GM23338 (cell line): ENCODE measurements at regions not wholly inside any gene's neighbourhood (a gene's known extent, or its start where the extent isn't known, plus 50 kb on each side); places are given as distances from the start of the nearest gene placed in this dataset.

Experiments
- ATAC-seq: fragments of 200-7000 bp; cut with Tn5 transposase; 3 replicates; pipeline ENCODE4 v1.9.1; 2020
- DNase-seq: peaks from one replicate; pipeline ENCODE4 v3.0.0-alpha.2; 2015; ENCODE audit warnings: low spot score
- H2AFZ ChIP-seq: fragments of 200-600 bp; sonication (generic); 2 replicates; pipeline ENCODE4 v1.8.0; 2016; ENCODE audit warnings: antibody characterized with exemption, mild to moderate bottlenecking, moderate library complexity
- H3F3A ChIP-seq: fragments of 200-600 bp; sonication (generic); replicated peaks from 2 replicates; pipeline ENCODE4 v1.8.0; 2017; ENCODE audit warnings: antibody characterized with exemption, mixed run types, low read depth
- H3K27ac ChIP-seq: fragments of 200-600 bp; sonication (generic); 2 replicates; pipeline ENCODE4 v1.6.1; 2016; ENCODE audit warnings: low read depth
- H3K27me3 ChIP-seq: fragments of 200-600 bp; sonication (generic); 2 replicates; pipeline ENCODE4 v1.8.0; 2016; ENCODE audit warnings: mild to moderate bottlenecking, mixed run types, moderate library complexity; ENCODE audit not compliant: insufficient read depth
- H3K36me3 ChIP-seq: fragments of 200-600 bp; sonication (generic); 2 replicates; pipeline ENCODE4 v1.8.0; 2016; ENCODE audit warnings: mild to moderate bottlenecking; ENCODE audit not compliant: insufficient read depth
- H3K4me1 ChIP-seq: fragments of 200-600 bp; sonication (generic); 2 replicates; pipeline ENCODE4 v1.8.0; 2016; ENCODE audit warnings: mild to moderate bottlenecking, moderate library complexity; ENCODE audit not compliant: insufficient read depth
- H3K4me2 ChIP-seq: fragments of 200-600 bp; sonication (generic); 2 replicates; pipeline ENCODE4 v1.7.1; 2017; ENCODE audit warnings: mixed run types
- H3K4me3 ChIP-seq: fragments of 200-600 bp; sonication (generic); 2 replicates; pipeline ENCODE4 v1.6.1; 2016; ENCODE audit warnings: mixed run types
- H3K79me2 ChIP-seq: fragments of 200-600 bp; sonication (generic); replicated peaks from 2 replicates; pipeline ENCODE4 v1.8.0; 2017; ENCODE audit warnings: mild to moderate bottlenecking; ENCODE audit not compliant: insufficient read depth
- H3K9me2 ChIP-seq: fragments of 200-600 bp; sonication (generic); 2 replicates; pipeline ENCODE4 v1.8.0; 2017; ENCODE audit not compliant: insufficient read depth
- H4K20me1 ChIP-seq: fragments of 200-600 bp; sonication (generic); replicated peaks from 2 replicates; pipeline ENCODE4 v1.8.0; 2017; ENCODE audit warnings: mild to moderate bottlenecking; ENCODE audit not compliant: insufficient read depth
- H3K27ac Mint-ChIP-seq: 2 replicates; pipeline ENCODE4 v1.8.0; 2020; ENCODE audit warnings: inconsistent platforms, mild to moderate bottlenecking, moderate library complexity, mixed read lengths
- H3K27me3 Mint-ChIP-seq: 3 replicates; pipeline ENCODE4 v1.8.0; 2022; ENCODE audit warnings: low read depth, mild to moderate bottlenecking, moderate library complexity, mixed read lengths, inconsistent platforms; ENCODE audit not compliant: insufficient read depth, poor library complexity
- H3K36me3 Mint-ChIP-seq: 3 replicates; pipeline ENCODE4 v1.8.0; 2021; ENCODE audit warnings: low read depth, mild to moderate bottlenecking, inconsistent platforms, moderate library complexity, mixed read lengths
- H3K4me1 Mint-ChIP-seq: 3 replicates; pipeline ENCODE4 v1.8.0; 2020; ENCODE audit warnings: mild to moderate bottlenecking, inconsistent platforms, mixed read lengths
- H3K4me3 Mint-ChIP-seq: 3 replicates; pipeline ENCODE4 v1.8.0; 2021; ENCODE audit warnings: moderate library complexity, mild to moderate bottlenecking, inconsistent platforms, mixed read lengths
- H3K9me3 Mint-ChIP-seq: 3 replicates; pipeline ENCODE4 v1.8.0; 2020; ENCODE audit warnings: moderate library complexity, mild to moderate bottlenecking, inconsistent platforms, mixed read lengths
- CREB1 ChIP-seq: fragments of 250-450 bp; sonication (Bioruptor Pico); IDR thresholded peaks from 2 replicates; pipeline ENCODE4 v1.5.0; 2020; ENCODE audit warnings: low read depth, mild to moderate bottlenecking, moderate library complexity
- ETS1 ChIP-seq: IDR thresholded peaks from 2 replicates; pipeline ENCODE4 v1.6.1; 2016; ENCODE audit warnings: antibody characterized with exemption
- EZH2 ChIP-seq: fragments of 200-600 bp; sonication (generic); IDR thresholded peaks from one replicate; pipeline ENCODE4 v1.8.0; 2017; ENCODE audit warnings: antibody characterized with exemption, mild to moderate bottlenecking, low read depth; ENCODE audit not compliant: unreplicated experiment
- EZH2phosphoT487 ChIP-seq: fragments of 200-600 bp; sonication (generic); IDR thresholded peaks from one replicate; pipeline ENCODE4 v1.8.1; 2018; ENCODE audit warnings: antibody characterized with exemption; ENCODE audit not compliant: unreplicated experiment
- JUNB ChIP-seq: IDR thresholded peaks from one replicate; pipeline ENCODE4 v1.6.1; 2016; ENCODE audit warnings: antibody characterized with exemption; ENCODE audit not compliant: unreplicated experiment
- NANOG ChIP-seq: IDR thresholded peaks from 2 replicates; pipeline ENCODE4 v1.6.1; 2016; ENCODE audit warnings: antibody characterized with exemption, borderline replicate concordance
- POLR2AphosphoS5 ChIP-seq: IDR thresholded peaks from 2 replicates; pipeline ENCODE4 v1.6.1; 2016; ENCODE audit warnings: antibody characterized with exemption, low read depth
- REST ChIP-seq: IDR thresholded peaks from one replicate; pipeline ENCODE4 v1.6.1; 2018; ENCODE audit warnings: antibody characterized with exemption; ENCODE audit not compliant: unreplicated experiment
- STAT1 ChIP-seq: IDR thresholded peaks from one replicate; pipeline ENCODE4 v1.6.1; 2016; ENCODE audit warnings: antibody characterized with exemption; ENCODE audit not compliant: unreplicated experiment
- ZNF114 ChIP-seq: fragments of 250-450 bp; sonication (Bioruptor Pico); IDR thresholded peaks from 2 replicates; pipeline ENCODE4 v1.5.0; 2020; ENCODE audit warnings: mild to moderate bottlenecking, moderate library complexity
- ZNF331 ChIP-seq: fragments of 250-450 bp; sonication (Bioruptor Pico); IDR thresholded peaks from 2 replicates; pipeline ENCODE4 v1.5.0; 2020; ENCODE audit warnings: low read depth, mild to moderate bottlenecking, moderate library complexity
- ZNF462 ChIP-seq: fragments of 250-450 bp; sonication (Bioruptor Pico); IDR thresholded peaks from 2 replicates; pipeline ENCODE4 v1.5.0; 2020; ENCODE audit warnings: mild to moderate bottlenecking, moderate library complexity
- TF ChIP-seq, protein P1 (sequence below), 2 experiments: fragments of 200-600 bp in 1 of 2; sonication (generic) in 1 of 2; conservative IDR thresholded peaks; 2 replicates each; pipeline versions ENCODE4 v1.5.1 to v1.6.1; 2016 to 2017; ENCODE audit warnings: antibody characterized with exemption in 2 of 2, low read depth in 2 of 2, mild to moderate bottlenecking in 2 of 2, moderate library complexity in 1 of 2

DNA sequence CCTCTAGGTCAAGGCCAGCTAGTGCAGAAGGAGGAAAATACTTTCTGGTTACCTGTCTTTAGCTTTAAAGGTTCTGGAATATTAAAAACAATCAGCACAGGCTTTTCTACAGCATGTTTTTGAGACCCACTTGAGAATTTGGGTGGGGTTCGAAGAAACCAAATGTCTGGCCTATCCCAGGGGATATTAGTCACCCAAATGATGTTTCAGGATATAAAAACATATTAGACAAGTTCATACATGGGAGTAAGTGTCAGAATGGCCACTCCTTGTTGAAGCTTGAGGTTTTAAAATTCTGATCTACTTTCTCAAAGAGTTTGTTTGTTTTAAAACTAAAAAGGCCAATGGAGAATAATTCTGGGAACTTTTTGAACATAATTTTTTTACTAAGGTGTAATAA is 158.6 kb upstream of the DLX2 start:
- Mint-ChIP-seq H3K27ac (no peak overlapping the region), H3K4me3 (no peak overlapping the region), H3K36me3 (peaks cover 5% of the 10 kb centered on the region; the same call in 2 of the 3 replicates), H3K27me3 (peaks cover 3% of the 10 kb centered on the region), H3K4me1 (peaks cover 25% of the 10 kb centered on the region), H3K9me3 (peaks cover 13% of the 10 kb centered on the region; the same call in 2 of the 3 replicates)
- Histone ChIP-seq H3K27me3 (no peaks in the 10 kb centered on the region), H3F3A (no peaks in the 10 kb centered on the region), H3K4me1 (peaks cover 28% of the 10 kb centered on the region), H3K4me3 (no peak overlapping the region), H3K79me2 (no peaks in the 10 kb centered on the region), H3K36me3 (no peaks in the 10 kb centered on the region), H2AFZ (no peak overlapping the region), H3K27ac (no peak overlapping the region), H3K9me2 (no peaks in the 10 kb centered on the region), H3K4me2 (0 out of 2 replicates have a peak overlapping the region, but pooled peaks have one; percentile 27), H4K20me1 (no peaks in the 10 kb centered on the region)
- TF ChIP-seq ZNF462 = no peak
- no peak for TF ChIP-seq ETS1
- TF ChIP-seq ZNF331 (CRISPR knock-in tag) = no peak
- no peak for TF ChIP-seq EZH2
- TF ChIP-seq NANOG = no peak
- no peak for TF ChIP-seq STAT1
- no peak for TF ChIP-seq JUNB
- TF ChIP-seq, protein P1, sequence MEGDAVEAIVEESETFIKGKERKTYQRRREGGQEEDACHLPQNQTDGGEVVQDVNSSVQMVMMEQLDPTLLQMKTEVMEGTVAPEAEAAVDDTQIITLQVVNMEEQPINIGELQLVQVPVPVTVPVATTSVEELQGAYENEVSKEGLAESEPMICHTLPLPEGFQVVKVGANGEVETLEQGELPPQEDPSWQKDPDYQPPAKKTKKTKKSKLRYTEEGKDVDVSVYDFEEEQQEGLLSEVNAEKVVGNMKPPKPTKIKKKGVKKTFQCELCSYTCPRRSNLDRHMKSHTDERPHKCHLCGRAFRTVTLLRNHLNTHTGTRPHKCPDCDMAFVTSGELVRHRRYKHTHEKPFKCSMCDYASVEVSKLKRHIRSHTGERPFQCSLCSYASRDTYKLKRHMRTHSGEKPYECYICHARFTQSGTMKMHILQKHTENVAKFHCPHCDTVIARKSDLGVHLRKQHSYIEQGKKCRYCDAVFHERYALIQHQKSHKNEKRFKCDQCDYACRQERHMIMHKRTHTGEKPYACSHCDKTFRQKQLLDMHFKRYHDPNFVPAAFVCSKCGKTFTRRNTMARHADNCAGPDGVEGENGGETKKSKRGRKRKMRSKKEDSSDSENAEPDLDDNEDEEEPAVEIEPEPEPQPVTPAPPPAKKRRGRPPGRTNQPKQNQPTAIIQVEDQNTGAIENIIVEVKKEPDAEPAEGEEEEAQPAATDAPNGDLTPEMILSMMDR (conservative IDR thresholded peaks at IDR 0.05; ENCODE audit: low read depth in 2 of 2) = no peak
- TF ChIP-seq EZH2phosphoT487 = no peak
- TF ChIP-seq ZNF114 (CRISPR knock-in tag) = no peak
- TF ChIP-seq POLR2AphosphoS5 = no peak
- no peak for TF ChIP-seq REST
- TF ChIP-seq CREB1 (CRISPR knock-in tag) = no peak
- ATAC-seq (no peak), DNase-seq (no peak)
